ENCODE measurements at regions not wholly inside any gene's neighbourhood (a gene's known extent, or its start where the extent isn't known, plus 50 kb on each side); places are given as distances from the start of the nearest gene placed in this dataset.

GRCh38 chr1:87933171-87933570 lies 604.5 kb downstream of the LMO4 start:
- TF ChIP-seq, protein P1, sequence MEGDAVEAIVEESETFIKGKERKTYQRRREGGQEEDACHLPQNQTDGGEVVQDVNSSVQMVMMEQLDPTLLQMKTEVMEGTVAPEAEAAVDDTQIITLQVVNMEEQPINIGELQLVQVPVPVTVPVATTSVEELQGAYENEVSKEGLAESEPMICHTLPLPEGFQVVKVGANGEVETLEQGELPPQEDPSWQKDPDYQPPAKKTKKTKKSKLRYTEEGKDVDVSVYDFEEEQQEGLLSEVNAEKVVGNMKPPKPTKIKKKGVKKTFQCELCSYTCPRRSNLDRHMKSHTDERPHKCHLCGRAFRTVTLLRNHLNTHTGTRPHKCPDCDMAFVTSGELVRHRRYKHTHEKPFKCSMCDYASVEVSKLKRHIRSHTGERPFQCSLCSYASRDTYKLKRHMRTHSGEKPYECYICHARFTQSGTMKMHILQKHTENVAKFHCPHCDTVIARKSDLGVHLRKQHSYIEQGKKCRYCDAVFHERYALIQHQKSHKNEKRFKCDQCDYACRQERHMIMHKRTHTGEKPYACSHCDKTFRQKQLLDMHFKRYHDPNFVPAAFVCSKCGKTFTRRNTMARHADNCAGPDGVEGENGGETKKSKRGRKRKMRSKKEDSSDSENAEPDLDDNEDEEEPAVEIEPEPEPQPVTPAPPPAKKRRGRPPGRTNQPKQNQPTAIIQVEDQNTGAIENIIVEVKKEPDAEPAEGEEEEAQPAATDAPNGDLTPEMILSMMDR (IDR thresholded peaks at IDR 0.05 in 8 of 11, conservative IDR thresholded peaks at IDR 0.05 in 3 of 11) = no peak
- no peak for TF ChIP-seq POLR2AphosphoS5 (IDR thresholded peaks at IDR 0.05)
